Sigmoid colon (tissue), 6 donors: ENCODE measurements at regions not wholly inside any gene's neighbourhood (a gene's known extent, or its start where the extent isn't known, plus 50 kb on each side); places are given as distances from the start of the nearest gene placed in this dataset.

ENCODE experiments used
- DNase-seq: peaks from one replicate; pipeline ENCODE4 v3.0.0-alpha.2; 2019
- H3K27ac ChIP-seq, 4 donors: fragments of 200-600 bp; sonication (generic); one replicate each; pipeline ENCODE4 v1.5.1; 2016 to 2019; ENCODE audit warnings: mild to moderate bottlenecking in 1 of 4
- H3K27me3 ChIP-seq, 3 donors: fragments of 200-600 bp; sonication (generic); one replicate each; pipeline ENCODE4 v1.5.1; 2019; ENCODE audit warnings: mild to moderate bottlenecking in 1 of 3
- H3K36me3 ChIP-seq, 4 donors: fragments of 200-600 bp; sonication (generic); one replicate each; pipeline ENCODE4 v1.5.1; 2016 to 2019
- H3K4me1 ChIP-seq, 4 donors: fragments of 200-600 bp; sonication (generic); one replicate each; pipeline ENCODE4 v1.5.1; 2017 to 2019
- H3K4me3 ChIP-seq, 4 donors: fragments of 200-600 bp; sonication (generic); one replicate each; pipeline ENCODE4 v1.5.1; 2017 to 2019; ENCODE audit warnings: mild to moderate bottlenecking in 2 of 4, moderate library complexity in 1 of 4
- H3K9me3 ChIP-seq, 4 donors: fragments of 200-600 bp in 3 of 4; sonication (generic) in 3 of 4; one replicate each; pipeline versions ENCODE4 v1.5.1 to v1.6.1; 2013 to 2019
- CTCF ChIP-seq, 4 experiments: fragments of 450-650 bp in 3 of 4; fragments of 200-600 bp in 1 of 4; IDR thresholded peaks; one replicate each; pipeline ENCODE4 v1.5.1; 2016 to 2019; ENCODE audit warnings: antibody characterized with exemption in 4 of 4, mild to moderate bottlenecking in 3 of 4, moderate library complexity in 2 of 4
- EP300 ChIP-seq, 4 donors: sonication (generic); formaldehyde crosslinking; IDR thresholded peaks; one replicate each; pipeline ENCODE4 v1.6.1; 2017; ENCODE audit warnings: antibody characterized with exemption in 4 of 4
- POLR2A ChIP-seq, 2 donors: fragments of 450-650 bp; IDR thresholded peaks; one replicate each; pipeline ENCODE4 v1.6.1; 2016; ENCODE audit warnings: antibody characterized with exemption in 2 of 2, mild to moderate bottlenecking in 2 of 2, moderate library complexity in 2 of 2
- POLR2AphosphoS5 ChIP-seq, 4 donors: sonication (generic); formaldehyde crosslinking; IDR thresholded peaks; one replicate each; pipeline ENCODE4 v1.6.1; 2017; ENCODE audit warnings: antibody characterized with exemption in 4 of 4
- WGBS, 2 donors: extraction: QIAGEN DNeasy Blood & Tissue Kit; methylation state at CpG; one replicate each; pipeline ENCODE4 v1.1.7; 2013; 5-methylcytosine and 5-hydroxymethylcytosine counted together
- intact Hi-C: fragments of 100-400 bp; cut with DNase I; formaldehyde crosslinking; loops from one replicate; pipeline ENCODE4 v1.15.1; 2023
- donor health status: healthy with polysubstance abuse.
- donor health status: healthy.

- Histone ChIP-seq H3K36me3 (no peaks in the 10 kb centered on the region), H3K4me1 (no peaks in the 10 kb centered on the region), H3K27me3 (no peaks in the 10 kb centered on the region), H3K9me3 (no peaks in the 10 kb centered on the region), H3K4me3 (no peak overlapping the region), H3K27ac (no peak overlapping the region)
- intact Hi-C loops, result no loop called here
- no peak for DNase-seq
- 82 to 89% methylated on average over 1 of the region's 1 CpG for WGBS, 2 donors
- TF ChIP-seq CTCF (IDR thresholded peaks at IDR 0.05), result no peak
These were observed 2035.3 kb upstream of the TENM3 start for GRCh38 chr4:180207921-180208320.

- H3K36me3 ChIP-seq, result no peaks in the 10 kb centered on the region
- no peaks in the 10 kb centered on the region for H3K4me1 ChIP-seq
- no peaks in the 10 kb centered on the region for H3K9me3 ChIP-seq
- DNase-seq, result no peak
- no peak for TF ChIP-seq POLR2AphosphoS5 (IDR thresholded peaks at IDR 0.05)
- TF ChIP-seq POLR2A (IDR thresholded peaks at IDR 0.05), result no peak
- no peak for TF ChIP-seq EP300 (IDR thresholded peaks at IDR 0.05)
- no peak for TF ChIP-seq CTCF (IDR thresholded peaks at IDR 0.05)
- WGBS, 2 donors, result 28 to 36% methylated on average over 1 of the region's 1 CpG
- H3K27me3 ChIP-seq, result no peaks in the 10 kb centered on the region
- no peak overlapping the region for H3K27ac ChIP-seq
- intact Hi-C loops, result no loop called here
- no peak overlapping the region for H3K4me3 ChIP-seq
These were observed 2026.1 kb upstream of the TENM3 start for GRCh38 chr4:180217070-180217469.

- Histone ChIP-seq H3K27ac (no peak overlapping the region), H3K27me3 (no peaks in the 10 kb centered on the region), H3K9me3 (no peaks in the 10 kb centered on the region), H3K4me3 (no peak overlapping the region), H3K36me3 (no peaks in the 10 kb centered on the region), H3K4me1 (no peaks in the 10 kb centered on the region)
- DNase-seq, result no peak
- WGBS, 2 donors, result 97% methylated on average over 3 of the region's 3 CpGs
- intact Hi-C loops, result no loop called here
- no peak for TF ChIP-seq CTCF (IDR thresholded peaks at IDR 0.05)
- TF ChIP-seq EP300 (IDR thresholded peaks at IDR 0.05), result no peak
These were observed 2024.1 kb upstream of the TENM3 start for GRCh38 chr4:180219080-180219479.

GRCh38 chr4:180225977-180226376, 2017.2 kb upstream of the TENM3 start:
- Histone ChIP-seq H3K9me3 (no peaks in the 10 kb centered on the region), H3K4me1 (no peaks in the 10 kb centered on the region), H3K36me3 (no peaks in the 10 kb centered on the region), H3K27ac (no peak overlapping the region), H3K4me3 (no peak overlapping the region), H3K27me3 (no peaks in the 10 kb centered on the region)
- intact Hi-C loops, result no loop called here
- TF ChIP-seq CTCF (IDR thresholded peaks at IDR 0.05) (no peak), EP300 (IDR thresholded peaks at IDR 0.05) (no peak), POLR2A (IDR thresholded peaks at IDR 0.05) (no peak), POLR2AphosphoS5 (IDR thresholded peaks at IDR 0.05) (no peak)
- DNase-seq, result no peak
- WGBS, 2 donors, result 68 to 73% methylated on average over 1 of the region's 1 CpG

GRCh38 chr4:180234730-180235129, 2008.5 kb upstream of the TENM3 start:
- TF ChIP-seq POLR2A (IDR thresholded peaks at IDR 0.05), result no peak
- WGBS, 2 donors, result 76 to 78% methylated on average over 3 of the region's 3 CpGs
- intact Hi-C loops, result no loop called here
- Histone ChIP-seq H3K4me3 (no peak overlapping the region), H3K36me3 (no peaks in the 10 kb centered on the region), H3K9me3 (no peaks in the 10 kb centered on the region), H3K27ac (no peak overlapping the region), H3K27me3 (no peaks in the 10 kb centered on the region), H3K4me1 (no peaks in the 10 kb centered on the region)
- DNase-seq, result no peak
